ENCODE measurements at regions not wholly inside any gene's neighbourhood (a gene's known extent, or its start where the extent isn't known, plus 50 kb on each side); places are given as distances from the start of the nearest gene placed in this dataset.

DNA sequence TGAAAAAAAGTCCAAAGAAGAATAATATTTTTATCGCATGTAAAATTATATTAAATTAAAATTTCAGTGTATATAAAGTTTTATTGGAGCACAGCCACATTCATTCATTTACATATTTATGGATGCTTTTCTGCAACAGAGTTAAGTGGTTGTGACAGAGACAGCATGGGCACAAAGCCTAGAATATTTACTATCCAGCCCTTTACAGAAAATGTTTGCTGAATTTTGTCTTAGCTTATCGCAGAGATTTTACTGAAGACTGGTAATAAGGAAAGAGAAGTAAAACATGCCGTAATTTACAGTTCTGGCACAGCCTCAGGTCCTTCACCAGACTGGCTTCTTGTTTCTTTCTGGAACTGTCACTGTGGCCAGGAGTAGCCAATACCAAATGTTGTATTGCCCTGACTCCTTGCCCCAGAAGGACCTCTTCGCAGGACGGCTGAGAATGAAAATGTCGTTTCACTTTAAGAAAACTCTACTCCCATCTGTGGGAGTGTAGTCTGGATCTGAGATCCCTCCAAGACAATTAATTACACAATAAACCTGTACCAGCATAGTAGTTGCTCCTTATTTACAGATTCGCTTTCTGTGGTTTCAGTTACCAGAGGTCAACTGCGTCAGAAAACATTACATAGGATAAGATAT is 94.9 kb upstream of the GOT2 start:
- TF ChIP-seq, protein P1, sequence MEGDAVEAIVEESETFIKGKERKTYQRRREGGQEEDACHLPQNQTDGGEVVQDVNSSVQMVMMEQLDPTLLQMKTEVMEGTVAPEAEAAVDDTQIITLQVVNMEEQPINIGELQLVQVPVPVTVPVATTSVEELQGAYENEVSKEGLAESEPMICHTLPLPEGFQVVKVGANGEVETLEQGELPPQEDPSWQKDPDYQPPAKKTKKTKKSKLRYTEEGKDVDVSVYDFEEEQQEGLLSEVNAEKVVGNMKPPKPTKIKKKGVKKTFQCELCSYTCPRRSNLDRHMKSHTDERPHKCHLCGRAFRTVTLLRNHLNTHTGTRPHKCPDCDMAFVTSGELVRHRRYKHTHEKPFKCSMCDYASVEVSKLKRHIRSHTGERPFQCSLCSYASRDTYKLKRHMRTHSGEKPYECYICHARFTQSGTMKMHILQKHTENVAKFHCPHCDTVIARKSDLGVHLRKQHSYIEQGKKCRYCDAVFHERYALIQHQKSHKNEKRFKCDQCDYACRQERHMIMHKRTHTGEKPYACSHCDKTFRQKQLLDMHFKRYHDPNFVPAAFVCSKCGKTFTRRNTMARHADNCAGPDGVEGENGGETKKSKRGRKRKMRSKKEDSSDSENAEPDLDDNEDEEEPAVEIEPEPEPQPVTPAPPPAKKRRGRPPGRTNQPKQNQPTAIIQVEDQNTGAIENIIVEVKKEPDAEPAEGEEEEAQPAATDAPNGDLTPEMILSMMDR (conservative IDR thresholded peaks at IDR 0.05 in 1 of 2, IDR thresholded peaks at IDR 0.05 in 1 of 2; ENCODE audit: extremely low read depth in 1 of 2, insufficient read depth in 1 of 2, low read depth in 1 of 2, low read length in 2 of 2): no peak
- TF ChIP-seq EZH2 (IDR thresholded peaks at IDR 0.05; ENCODE audit: borderline replicate concordance, low read length): no peak
